SK-N-SH treated with all-trans-retinoic acid at 6 μM for 48 hours (cell line): ENCODE measurements at regions not wholly inside any gene's neighbourhood (a gene's known extent, or its start where the extent isn't known, plus 50 kb on each side); places are given as distances from the start of the nearest gene placed in this dataset.

Source experiments
- ATAC-seq: fragments of 200-7000 bp; cut with Tn5 transposase; 3 replicates; pipeline ENCODE4 v1.9.1; 2020; ENCODE audit warnings: mild to moderate bottlenecking, moderate library complexity
- ARNTL ChIP-seq: fragments of 450-650 bp; formaldehyde crosslinking; IDR thresholded peaks from 2 replicates; pipeline ENCODE4 v1.5.0; 2020; ENCODE audit warnings: low read depth, mild to moderate bottlenecking, moderate library complexity, borderline replicate concordance
- CSDC2 ChIP-seq: fragments of 250-450 bp; sonication (Bioruptor Pico); IDR thresholded peaks from 2 replicates; pipeline ENCODE4 v1.5.0; 2020; ENCODE audit warnings: mild to moderate bottlenecking, moderate library complexity
- ESRRG ChIP-seq: fragments of 250-450 bp; sonication (Bioruptor Pico); IDR thresholded peaks from 2 replicates; pipeline ENCODE4 v1.6.1; 2021; ENCODE audit warnings: mild to moderate bottlenecking
- GLIS3 ChIP-seq: fragments of 250-450 bp; sonication (Bioruptor Pico); IDR thresholded peaks from 2 replicates; pipeline ENCODE4 v1.5.0; 2020; ENCODE audit warnings: mild to moderate bottlenecking, moderate library complexity
- ISL1 ChIP-seq: fragments of 250-450 bp; sonication (Bioruptor Pico); IDR thresholded peaks from 2 replicates; pipeline ENCODE4 v2.1.2; 2022; ENCODE audit warnings: mild to moderate bottlenecking, moderate library complexity
- OSR1 ChIP-seq: fragments of 250-450 bp; sonication (Bioruptor Pico); IDR thresholded peaks from 2 replicates; pipeline ENCODE4 v1.8.0; 2022; ENCODE audit warnings: moderate library complexity, mild to moderate bottlenecking, inconsistent platforms
- PPARA ChIP-seq: fragments of 250-450 bp; sonication (Bioruptor Pico); IDR thresholded peaks from 2 replicates; pipeline ENCODE4 v1.5.0; 2020; ENCODE audit warnings: mild to moderate bottlenecking, borderline replicate concordance
- RARB ChIP-seq: fragments of 250-450 bp; sonication (Bioruptor Pico); IDR thresholded peaks from 2 replicates; pipeline ENCODE4 v1.8.0; 2021; ENCODE audit warnings: mild to moderate bottlenecking, moderate library complexity
- SNAI2 ChIP-seq: fragments of 250-450 bp; sonication (Bioruptor Pico); IDR thresholded peaks from 2 replicates; pipeline ENCODE4 v1.5.0; 2020; ENCODE audit warnings: mild to moderate bottlenecking, moderate library complexity
- TCF4 ChIP-seq: fragments of 250-450 bp; sonication (Bioruptor Pico); IDR thresholded peaks from 2 replicates; pipeline ENCODE4 v1.8.0; 2021; ENCODE audit warnings: mild to moderate bottlenecking, moderate library complexity, borderline replicate concordance
- TOX ChIP-seq: fragments of 250-450 bp; sonication (Bioruptor Pico); IDR thresholded peaks from 2 replicates; pipeline ENCODE4 v1.8.0; 2021; ENCODE audit warnings: mild to moderate bottlenecking, moderate library complexity, borderline replicate concordance
- ZC3H10 ChIP-seq: fragments of 250-450 bp; sonication (Bioruptor Pico); IDR thresholded peaks from 2 replicates; pipeline ENCODE4 v1.5.1; 2021; ENCODE audit warnings: mild to moderate bottlenecking, moderate library complexity
- ZFP3 ChIP-seq: fragments of 250-450 bp; sonication (Bioruptor Pico); IDR thresholded peaks from 2 replicates; pipeline ENCODE4 v1.5.0; 2020; ENCODE audit warnings: mild to moderate bottlenecking, moderate library complexity
- ZFP30 ChIP-seq: fragments of 450-650 bp; formaldehyde crosslinking; IDR thresholded peaks from 2 replicates; pipeline ENCODE4 v1.5.0; 2022; ENCODE audit warnings: mild to moderate bottlenecking, moderate library complexity
- ZNF565 ChIP-seq: fragments of 450-650 bp; formaldehyde crosslinking; conservative IDR thresholded peaks from 2 replicates; pipeline ENCODE4 v1.5.0; 2020; ENCODE audit warnings: low read depth, mild to moderate bottlenecking, moderate library complexity
- ZNF70 ChIP-seq: fragments of 450-650 bp; formaldehyde crosslinking; IDR thresholded peaks from 2 replicates; pipeline ENCODE4 v1.5.0; 2020; ENCODE audit warnings: mild to moderate bottlenecking, moderate library complexity
- ZNF8 ChIP-seq: fragments of 450-650 bp; formaldehyde crosslinking; IDR thresholded peaks from 2 replicates; pipeline ENCODE4 v1.5.0; 2020; ENCODE audit warnings: mild to moderate bottlenecking, moderate library complexity
- TF ChIP-seq, protein P1 (sequence below): fragments of 250-450 bp; sonication (Bioruptor Pico); IDR thresholded peaks from 2 replicates; pipeline ENCODE4 v1.5.0; 2020; ENCODE audit warnings: mild to moderate bottlenecking, moderate library complexity
- TF ChIP-seq, protein P2 (sequence below): fragments of 250-450 bp; sonication (Bioruptor Pico); IDR thresholded peaks from 2 replicates; pipeline ENCODE4 v1.8.0; 2020; ENCODE audit warnings: mild to moderate bottlenecking, moderate library complexity, borderline replicate concordance
- TF ChIP-seq, protein P3 (sequence below): fragments of 250-450 bp; sonication (Bioruptor Pico); IDR thresholded peaks from 2 replicates; pipeline ENCODE4 v1.8.0; 2021; ENCODE audit warnings: low read depth, mild to moderate bottlenecking, moderate library complexity, borderline replicate concordance
- TF ChIP-seq, protein P4 (sequence below): fragments of 250-450 bp; sonication (Bioruptor Pico); IDR thresholded peaks from 2 replicates; pipeline ENCODE4 v1.5.1; 2021; ENCODE audit warnings: mild to moderate bottlenecking, moderate library complexity
- TF ChIP-seq, protein P5 (sequence below): fragments of 250-450 bp; sonication (Bioruptor Pico); IDR thresholded peaks from 2 replicates; pipeline ENCODE4 v1.5.1; 2020; ENCODE audit warnings: low read depth, mild to moderate bottlenecking, moderate library complexity

DNA sequence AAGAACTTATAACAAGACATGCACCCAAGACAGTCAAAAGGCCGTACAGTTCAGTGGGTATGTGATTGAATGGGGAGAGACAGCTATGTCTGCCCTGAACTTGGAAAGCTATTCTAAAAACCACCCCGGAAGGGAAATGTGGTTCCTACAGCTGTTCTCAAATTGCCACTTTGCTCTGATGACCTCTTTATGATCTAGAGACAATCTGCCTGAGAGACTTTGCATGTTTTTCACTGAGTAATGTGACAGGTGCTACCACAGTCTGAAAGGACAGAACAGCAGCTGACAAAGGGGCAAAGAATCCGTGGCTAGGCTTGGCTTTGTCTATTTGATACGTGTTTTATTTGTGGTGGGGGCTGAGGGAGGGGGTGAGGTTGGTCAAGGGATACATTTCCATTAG is 148.3 kb upstream of the NPHP3 start (continued):
- TF ChIP-seq ZNF8 (CRISPR knock-in tag), result no peak
- no peak for TF ChIP-seq ZFP30

DNA sequence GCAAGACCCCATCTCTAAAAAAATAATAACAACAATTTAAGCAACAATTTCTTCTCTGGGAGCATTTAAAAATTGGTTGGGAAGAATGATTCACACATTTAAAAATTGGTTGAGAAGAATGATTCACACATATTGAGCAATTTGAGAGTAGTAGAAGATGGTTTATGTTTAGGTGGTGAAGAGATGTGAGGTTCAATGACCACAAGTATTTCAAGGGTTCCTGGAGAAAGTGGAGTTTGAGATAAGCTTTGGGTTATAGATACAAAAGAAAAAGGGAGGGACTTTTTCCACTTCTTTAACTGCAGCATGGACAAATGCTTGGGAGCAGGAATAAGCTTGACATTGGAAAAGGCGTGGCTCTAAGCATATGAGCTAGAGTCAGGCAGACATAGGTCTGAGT is 145.7 kb upstream of the NPHP3 start:
- TF ChIP-seq SNAI2 (no peak), ZFP3 (CRISPR knock-in tag) (no peak), PPARA (CRISPR knock-in tag) (no peak), ZNF8 (CRISPR knock-in tag) (no peak), ZNF70 (CRISPR knock-in tag) (no peak)
- TF ChIP-seq, protein P1, sequence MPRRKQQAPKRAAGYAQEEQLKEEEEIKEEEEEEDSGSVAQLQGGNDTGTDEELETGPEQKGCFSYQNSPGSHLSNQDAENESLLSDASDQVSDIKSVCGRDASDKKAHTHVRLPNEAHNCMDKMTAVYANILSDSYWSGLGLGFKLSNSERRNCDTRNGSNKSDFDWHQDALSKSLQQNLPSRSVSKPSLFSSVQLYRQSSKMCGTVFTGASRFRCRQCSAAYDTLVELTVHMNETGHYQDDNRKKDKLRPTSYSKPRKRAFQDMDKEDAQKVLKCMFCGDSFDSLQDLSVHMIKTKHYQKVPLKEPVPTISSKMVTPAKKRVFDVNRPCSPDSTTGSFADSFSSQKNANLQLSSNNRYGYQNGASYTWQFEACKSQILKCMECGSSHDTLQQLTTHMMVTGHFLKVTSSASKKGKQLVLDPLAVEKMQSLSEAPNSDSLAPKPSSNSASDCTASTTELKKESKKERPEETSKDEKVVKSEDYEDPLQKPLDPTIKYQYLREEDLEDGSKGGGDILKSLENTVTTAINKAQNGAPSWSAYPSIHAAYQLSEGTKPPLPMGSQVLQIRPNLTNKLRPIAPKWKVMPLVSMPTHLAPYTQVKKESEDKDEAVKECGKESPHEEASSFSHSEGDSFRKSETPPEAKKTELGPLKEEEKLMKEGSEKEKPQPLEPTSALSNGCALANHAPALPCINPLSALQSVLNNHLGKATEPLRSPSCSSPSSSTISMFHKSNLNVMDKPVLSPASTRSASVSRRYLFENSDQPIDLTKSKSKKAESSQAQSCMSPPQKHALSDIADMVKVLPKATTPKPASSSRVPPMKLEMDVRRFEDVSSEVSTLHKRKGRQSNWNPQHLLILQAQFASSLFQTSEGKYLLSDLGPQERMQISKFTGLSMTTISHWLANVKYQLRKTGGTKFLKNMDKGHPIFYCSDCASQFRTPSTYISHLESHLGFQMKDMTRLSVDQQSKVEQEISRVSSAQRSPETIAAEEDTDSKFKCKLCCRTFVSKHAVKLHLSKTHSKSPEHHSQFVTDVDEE (CRISPR knock-in tag), result no peak
- TF ChIP-seq, all 23 proteins: peak for 0
- no peak for ATAC-seq

DNA sequence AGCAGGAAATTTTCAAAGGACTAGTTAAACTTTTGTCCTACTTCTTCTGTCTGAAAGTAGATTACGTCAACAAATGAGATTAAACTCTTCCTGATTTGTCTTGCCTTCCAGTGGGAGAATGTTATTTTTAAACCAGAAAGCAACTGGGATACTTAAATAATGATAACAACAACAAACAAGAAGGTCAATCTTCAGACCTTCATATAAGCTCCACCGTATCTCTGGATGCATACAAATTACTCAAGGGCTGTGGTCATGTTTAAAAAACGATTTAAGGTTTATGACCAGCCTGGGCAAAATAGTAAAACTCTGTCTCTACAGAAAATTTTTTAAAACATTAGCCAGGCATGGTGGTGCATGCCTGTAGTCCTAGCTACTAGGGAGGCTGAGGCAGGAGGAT is 145.3 kb upstream of the NPHP3 start:
- no peak for TF ChIP-seq ZFP3 (CRISPR knock-in tag)
- TF ChIP-seq ZC3H10 (CRISPR knock-in tag), result no peak
- TF ChIP-seq TCF4, result no peak
- TF ChIP-seq ZNF565 (CRISPR knock-in tag), result no peak
- TF ChIP-seq RARB (CRISPR knock-in tag), result no peak
- TF ChIP-seq OSR1 (CRISPR knock-in tag), result no peak
- TF ChIP-seq, protein P2, sequence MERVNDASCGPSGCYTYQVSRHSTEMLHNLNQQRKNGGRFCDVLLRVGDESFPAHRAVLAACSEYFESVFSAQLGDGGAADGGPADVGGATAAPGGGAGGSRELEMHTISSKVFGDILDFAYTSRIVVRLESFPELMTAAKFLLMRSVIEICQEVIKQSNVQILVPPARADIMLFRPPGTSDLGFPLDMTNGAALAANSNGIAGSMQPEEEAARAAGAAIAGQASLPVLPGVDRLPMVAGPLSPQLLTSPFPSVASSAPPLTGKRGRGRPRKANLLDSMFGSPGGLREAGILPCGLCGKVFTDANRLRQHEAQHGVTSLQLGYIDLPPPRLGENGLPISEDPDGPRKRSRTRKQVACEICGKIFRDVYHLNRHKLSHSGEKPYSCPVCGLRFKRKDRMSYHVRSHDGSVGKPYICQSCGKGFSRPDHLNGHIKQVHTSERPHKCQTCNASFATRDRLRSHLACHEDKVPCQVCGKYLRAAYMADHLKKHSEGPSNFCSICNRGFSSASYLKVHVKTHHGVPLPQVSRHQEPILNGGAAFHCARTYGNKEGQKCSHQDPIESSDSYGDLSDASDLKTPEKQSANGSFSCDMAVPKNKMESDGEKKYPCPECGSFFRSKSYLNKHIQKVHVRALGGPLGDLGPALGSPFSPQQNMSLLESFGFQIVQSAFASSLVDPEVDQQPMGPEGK (CRISPR knock-in tag), result no peak
- TF ChIP-seq TOX (CRISPR knock-in tag), result no peak
- TF ChIP-seq, protein P3, sequence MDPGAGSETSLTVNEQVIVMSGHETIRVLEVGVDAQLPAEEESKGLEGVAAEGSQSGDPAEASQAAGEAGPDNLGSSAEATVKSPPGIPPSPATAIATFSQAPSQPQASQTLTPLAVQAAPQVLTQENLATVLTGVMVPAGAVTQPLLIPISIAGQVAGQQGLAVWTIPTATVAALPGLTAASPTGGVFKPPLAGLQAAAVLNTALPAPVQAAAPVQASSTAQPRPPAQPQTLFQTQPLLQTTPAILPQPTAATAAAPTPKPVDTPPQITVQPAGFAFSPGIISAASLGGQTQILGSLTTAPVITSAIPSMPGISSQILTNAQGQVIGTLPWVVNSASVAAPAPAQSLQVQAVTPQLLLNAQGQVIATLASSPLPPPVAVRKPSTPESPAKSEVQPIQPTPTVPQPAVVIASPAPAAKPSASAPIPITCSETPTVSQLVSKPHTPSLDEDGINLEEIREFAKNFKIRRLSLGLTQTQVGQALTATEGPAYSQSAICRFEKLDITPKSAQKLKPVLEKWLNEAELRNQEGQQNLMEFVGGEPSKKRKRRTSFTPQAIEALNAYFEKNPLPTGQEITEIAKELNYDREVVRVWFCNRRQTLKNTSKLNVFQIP, result no peak
- TF ChIP-seq, protein P4, sequence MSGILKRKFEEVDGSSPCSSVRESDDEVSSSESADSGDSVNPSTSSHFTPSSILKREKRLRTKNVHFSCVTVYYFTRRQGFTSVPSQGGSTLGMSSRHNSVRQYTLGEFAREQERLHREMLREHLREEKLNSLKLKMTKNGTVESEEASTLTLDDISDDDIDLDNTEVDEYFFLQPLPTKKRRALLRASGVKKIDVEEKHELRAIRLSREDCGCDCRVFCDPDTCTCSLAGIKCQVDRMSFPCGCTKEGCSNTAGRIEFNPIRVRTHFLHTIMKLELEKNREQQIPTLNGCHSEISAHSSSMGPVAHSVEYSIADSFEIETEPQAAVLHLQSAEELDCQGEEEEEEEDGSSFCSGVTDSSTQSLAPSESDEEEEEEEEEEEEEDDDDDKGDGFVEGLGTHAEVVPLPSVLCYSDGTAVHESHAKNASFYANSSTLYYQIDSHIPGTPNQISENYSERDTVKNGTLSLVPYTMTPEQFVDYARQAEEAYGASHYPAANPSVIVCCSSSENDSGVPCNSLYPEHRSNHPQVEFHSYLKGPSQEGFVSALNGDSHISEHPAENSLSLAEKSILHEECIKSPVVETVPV (CRISPR knock-in tag), result no peak
- TF ChIP-seq SNAI2, result no peak
- no peak for TF ChIP-seq ZFP30
- no peak for TF ChIP-seq GLIS3 (CRISPR knock-in tag)
- TF ChIP-seq ZNF70 (CRISPR knock-in tag), result no peak
- TF ChIP-seq, protein P5, sequence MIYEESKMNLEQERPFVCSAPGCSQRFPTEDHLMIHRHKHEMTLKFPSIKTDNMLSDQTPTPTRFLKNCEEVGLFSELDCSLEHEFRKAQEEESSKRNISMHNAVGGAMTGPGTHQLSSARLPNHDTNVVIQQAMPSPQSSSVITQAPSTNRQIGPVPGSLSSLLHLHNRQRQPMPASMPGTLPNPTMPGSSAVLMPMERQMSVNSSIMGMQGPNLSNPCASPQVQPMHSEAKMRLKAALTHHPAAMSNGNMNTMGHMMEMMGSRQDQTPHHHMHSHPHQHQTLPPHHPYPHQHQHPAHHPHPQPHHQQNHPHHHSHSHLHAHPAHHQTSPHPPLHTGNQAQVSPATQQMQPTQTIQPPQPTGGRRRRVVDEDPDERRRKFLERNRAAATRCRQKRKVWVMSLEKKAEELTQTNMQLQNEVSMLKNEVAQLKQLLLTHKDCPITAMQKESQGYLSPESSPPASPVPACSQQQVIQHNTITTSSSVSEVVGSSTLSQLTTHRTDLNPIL, result no peak
- no peak for TF ChIP-seq ISL1 (CRISPR knock-in tag)
- no peak for TF ChIP-seq ZNF8 (CRISPR knock-in tag)
- TF ChIP-seq CSDC2 (CRISPR knock-in tag), result no peak
- no peak for TF ChIP-seq PPARA (CRISPR knock-in tag)
- TF ChIP-seq ESRRG, result no peak
- ATAC-seq, result no peak

- ATAC-seq, result no peak
- no peak for TF ChIP-seq ZFP30
- no peak for TF ChIP-seq ARNTL (CRISPR knock-in tag)
Measured at GRCh38 chr3:132857317-132857716, 135.1 kb upstream of the NPHP3 start.
